HG03066 (cell line): ENCODE measurements at regions not wholly inside any gene's neighbourhood (a gene's known extent, or its start where the extent isn't known, plus 50 kb on each side); places are given as distances from the start of the nearest gene placed in this dataset.

ENCODE experiments used
- ATAC-seq: cut with Tn5 transposase; IDR thresholded peaks from one replicate; pipeline ENCODE4 v1.9.1; 2021; ENCODE audit warnings: low read depth; ENCODE audit not compliant: unreplicated experiment

- no peak for ATAC-seq
Measured at GRCh38 chr3:70849911-70850699, 537.7 kb upstream of the MDFIC2 start.

- no peak for ATAC-seq
Measured at GRCh38 chr3:70840106-70840870, 527.9 kb upstream of the MDFIC2 start.

- no peak for ATAC-seq
Measured at GRCh38 chr3:70833239-70833960, 521.0 kb upstream of the MDFIC2 start.

GRCh38 chr3:70832834-70833205 is 520.4 kb upstream of the MDFIC2 start:
- ATAC-seq = no peak

GRCh38 chr3:70832089-70832833 is 519.8 kb upstream of the MDFIC2 start:
- no peak for ATAC-seq

- ATAC-seq = no peak
Measured at GRCh38 chr3:70829092-70829491, 516.7 kb upstream of the MDFIC2 start.

GRCh38 chr3:70824773-70825172 is 512.3 kb upstream of the MDFIC2 start:
- no peak for ATAC-seq

GRCh38 chr3:70824078-70824477 is 511.6 kb upstream of the MDFIC2 start:
- no peak for ATAC-seq

GRCh38 chr3:70823622-70824021 is 511.2 kb upstream of the MDFIC2 start:
- ATAC-seq = no peak

GRCh38 chr3:70822669-70823068 is 510.2 kb upstream of the MDFIC2 start:
- ATAC-seq = no peak

GRCh38 chr3:70821602-70822001 is 509.2 kb upstream of the MDFIC2 start:
- ATAC-seq = no peak

GRCh38 chr3:70820397-70820796 is 508.0 kb upstream of the MDFIC2 start:
- ATAC-seq = no peak

- no peak for ATAC-seq
Measured at GRCh38 chr3:70818145-70818544, 505.7 kb upstream of the MDFIC2 start.

- ATAC-seq = no peak
Measured at GRCh38 chr3:70816346-70816745, 503.9 kb upstream of the MDFIC2 start.

GRCh38 chr3:70815817-70816216 is 503.4 kb upstream of the MDFIC2 start:
- ATAC-seq = no peak

- no peak for ATAC-seq
Measured at GRCh38 chr3:70813311-70813710, 500.9 kb upstream of the MDFIC2 start.

- ATAC-seq = no peak
Measured at GRCh38 chr3:70811880-70812279, 499.4 kb upstream of the MDFIC2 start.

- no peak for ATAC-seq
Measured at GRCh38 chr3:70808881-70809280, 496.4 kb upstream of the MDFIC2 start.

GRCh38 chr3:70806556-70806955 is 494.1 kb upstream of the MDFIC2 start:
- no peak for ATAC-seq

GRCh38 chr3:70806021-70806420 is 493.6 kb upstream of the MDFIC2 start:
- no peak for ATAC-seq
